ENCODE measurements at regions not wholly inside any gene's neighbourhood (a gene's known extent, or its start where the extent isn't known, plus 50 kb on each side); places are given as distances from the start of the nearest gene placed in this dataset.

- Histone ChIP-seq H3K9me3 (ENCODE audit: low read depth, low read length) (no peaks in the 10 kb centered on the region), H3K36me3 (ENCODE audit: insufficient read depth, low read length) (no peaks in the 10 kb centered on the region)
- TF ChIP-seq FOXP2 (optimal IDR thresholded peaks at IDR 0.05; ENCODE audit: control extremely low read depth, extremely low read length, insufficient read depth), result no peak
- TF ChIP-seq POLR2AphosphoS5 (IDR thresholded peaks at IDR 0.05; ENCODE audit: borderline replicate concordance, low read depth, low read length), result no peak
- no peak for TF ChIP-seq EZH2 (IDR thresholded peaks at IDR 0.05)
Observed at GRCh38 chr11:28525636-28526405, 417.6 kb downstream of the METTL15 start.

GRCh38 chr11:28524098-28524497 is 415.9 kb downstream of the METTL15 start:
- DNase-seq (ENCODE audit: low read depth, low spot score), result no peak
- Histone ChIP-seq H3K9me3 (ENCODE audit: low read depth, low read length) (no peaks in the 10 kb centered on the region), H3K27ac (no peak overlapping the region), H3K36me3 (ENCODE audit: insufficient read depth, low read length) (no peaks in the 10 kb centered on the region), H3K9ac (ENCODE audit: insufficient read length) (no peak overlapping the region), H3K4me3 (no peak overlapping the region)
- TF ChIP-seq EZH2 (IDR thresholded peaks at IDR 0.05) (no peak), FOXP2 (optimal IDR thresholded peaks at IDR 0.05; ENCODE audit: control extremely low read depth, extremely low read length, insufficient read depth) (no peak), POLR2AphosphoS5 (IDR thresholded peaks at IDR 0.05; ENCODE audit: borderline replicate concordance, low read depth, low read length) (no peak)

More at GRCh38 chr11:28525636-28526405, 417.6 kb downstream of the METTL15 start:
- H3K9ac ChIP-seq (ENCODE audit: insufficient read length), result no peak overlapping the region
- no peak overlapping the region for H3K4me3 ChIP-seq
- DNase-seq (ENCODE audit: low read depth, low spot score), result no peak
- H3K27ac ChIP-seq, result no peak overlapping the region

GRCh38 chr11:28521075-28521474 is 412.9 kb downstream of the METTL15 start:
- Histone ChIP-seq H3K27ac (no peak overlapping the region), H3K9ac (ENCODE audit: insufficient read length) (no peak overlapping the region), H3K9me3 (ENCODE audit: low read depth, low read length) (no peaks in the 10 kb centered on the region), H3K4me3 (no peak overlapping the region), H3K36me3 (ENCODE audit: insufficient read depth, low read length) (no peaks in the 10 kb centered on the region)
- TF ChIP-seq FOXP2 (optimal IDR thresholded peaks at IDR 0.05; ENCODE audit: control extremely low read depth, extremely low read length, insufficient read depth) (no peak), POLR2AphosphoS5 (IDR thresholded peaks at IDR 0.05; ENCODE audit: borderline replicate concordance, low read depth, low read length) (no peak), EZH2 (IDR thresholded peaks at IDR 0.05) (no peak)
- DNase-seq (ENCODE audit: low read depth, low spot score), result no peak

GRCh38 chr11:28520291-28520690 is 412.1 kb downstream of the METTL15 start:
- H3K36me3 ChIP-seq (ENCODE audit: insufficient read depth, low read length), result no peaks in the 10 kb centered on the region
- no peak overlapping the region for H3K4me3 ChIP-seq
- H3K27ac ChIP-seq, result no peak overlapping the region
- H3K9me3 ChIP-seq (ENCODE audit: low read depth, low read length), result no peaks in the 10 kb centered on the region
- TF ChIP-seq EZH2 (IDR thresholded peaks at IDR 0.05) (no peak), FOXP2 (optimal IDR thresholded peaks at IDR 0.05; ENCODE audit: control extremely low read depth, extremely low read length, insufficient read depth) (no peak), POLR2AphosphoS5 (IDR thresholded peaks at IDR 0.05; ENCODE audit: borderline replicate concordance, low read depth, low read length) (no peak)
- DNase-seq (ENCODE audit: low read depth, low spot score), result no peak
- no peak overlapping the region for H3K9ac ChIP-seq (ENCODE audit: insufficient read length)

GRCh38 chr11:28518825-28519224 is 410.6 kb downstream of the METTL15 start:
- TF ChIP-seq POLR2AphosphoS5 (IDR thresholded peaks at IDR 0.05; ENCODE audit: borderline replicate concordance, low read depth, low read length) (no peak), EZH2 (IDR thresholded peaks at IDR 0.05) (no peak), FOXP2 (optimal IDR thresholded peaks at IDR 0.05; ENCODE audit: control extremely low read depth, extremely low read length, insufficient read depth) (no peak)
- DNase-seq (ENCODE audit: low read depth, low spot score), result no peak
- Histone ChIP-seq H3K4me3 (no peak overlapping the region), H3K9ac (ENCODE audit: insufficient read length) (no peak overlapping the region), H3K36me3 (ENCODE audit: insufficient read depth, low read length) (no peaks in the 10 kb centered on the region), H3K27ac (no peak overlapping the region), H3K9me3 (ENCODE audit: low read depth, low read length) (no peaks in the 10 kb centered on the region)

GRCh38 chr11:28517621-28518020 is 409.4 kb downstream of the METTL15 start:
- Histone ChIP-seq H3K36me3 (ENCODE audit: insufficient read depth, low read length) (no peaks in the 10 kb centered on the region), H3K9ac (ENCODE audit: insufficient read length) (no peak overlapping the region), H3K27ac (no peak overlapping the region), H3K4me3 (no peak overlapping the region), H3K9me3 (ENCODE audit: low read depth, low read length) (no peaks in the 10 kb centered on the region)
- no peak for DNase-seq (ENCODE audit: low read depth, low spot score)
- TF ChIP-seq FOXP2 (optimal IDR thresholded peaks at IDR 0.05; ENCODE audit: control extremely low read depth, extremely low read length, insufficient read depth), result no peak
- no peak for TF ChIP-seq POLR2AphosphoS5 (IDR thresholded peaks at IDR 0.05; ENCODE audit: borderline replicate concordance, low read depth, low read length)

GRCh38 chr11:28514391-28514790 is 406.2 kb downstream of the METTL15 start:
- DNase-seq (ENCODE audit: low read depth, low spot score), result no peak
- H3K27ac ChIP-seq, result no peak overlapping the region
- H3K9me3 ChIP-seq (ENCODE audit: low read depth, low read length), result no peaks in the 10 kb centered on the region
- H3K4me3 ChIP-seq, result no peak overlapping the region
- H3K9ac ChIP-seq (ENCODE audit: insufficient read length), result no peak overlapping the region
- no peaks in the 10 kb centered on the region for H3K36me3 ChIP-seq (ENCODE audit: insufficient read depth, low read length)
- TF ChIP-seq POLR2AphosphoS5 (IDR thresholded peaks at IDR 0.05; ENCODE audit: borderline replicate concordance, low read depth, low read length), result no peak

GRCh38 chr11:28512143-28512756 is 404.1 kb downstream of the METTL15 start:
- no peak for TF ChIP-seq EZH2 (IDR thresholded peaks at IDR 0.05)
- TF ChIP-seq POLR2AphosphoS5 (IDR thresholded peaks at IDR 0.05; ENCODE audit: borderline replicate concordance, low read depth, low read length), result no peak
- no peak for TF ChIP-seq FOXP2 (optimal IDR thresholded peaks at IDR 0.05; ENCODE audit: control extremely low read depth, extremely low read length, insufficient read depth)
- Histone ChIP-seq H3K4me3 (no peak overlapping the region), H3K9me3 (ENCODE audit: low read depth, low read length) (no peaks in the 10 kb centered on the region), H3K27ac (no peak overlapping the region), H3K36me3 (ENCODE audit: insufficient read depth, low read length) (no peaks in the 10 kb centered on the region), H3K9ac (ENCODE audit: insufficient read length) (no peak overlapping the region)
- no peak for DNase-seq (ENCODE audit: low read depth, low spot score)
